IMR-90 (cell line): ENCODE measurements at regions not wholly inside any gene's neighbourhood (a gene's known extent, or its start where the extent isn't known, plus 50 kb on each side); places are given as distances from the start of the nearest gene placed in this dataset.

Experiments used
- POLR2A ChIP-seq: IDR thresholded peaks from 2 replicates; pipeline ENCODE4 v1.6.1; 2012; ENCODE audit warnings: mild to moderate bottlenecking, low read depth, low read length
- RAD21 ChIP-seq: IDR thresholded peaks from 2 replicates; pipeline ENCODE4 v1.6.1; 2012; ENCODE audit warnings: low read length, improper control_type of control experiment
- TF ChIP-seq, protein P1 (sequence below): conservative IDR thresholded peaks from 2 replicates; pipeline ENCODE4 v1.5.1; 2012; ENCODE audit warnings: mild to moderate bottlenecking, low read depth, low read length, improper control_type of control experiment

DNA sequence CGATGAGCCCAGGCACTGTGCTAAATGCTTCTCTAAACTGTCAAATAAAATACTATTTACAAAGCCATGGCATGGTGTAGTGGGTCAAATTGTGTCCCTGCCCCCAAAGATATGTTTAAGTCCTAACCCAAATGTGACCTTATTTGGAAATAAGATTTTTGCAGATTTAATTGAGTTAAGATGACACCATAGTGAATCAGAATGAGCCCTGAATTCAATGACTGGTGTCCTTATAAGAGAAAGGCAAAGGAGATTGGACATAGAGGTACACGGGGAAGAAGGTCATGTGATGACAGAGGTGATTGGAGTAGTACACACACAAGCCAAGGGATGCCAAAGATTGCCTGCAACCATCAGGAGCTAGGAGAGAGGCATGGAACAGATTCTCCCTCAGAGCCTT lies 121.6 kb upstream of the VEPH1 start:
- TF ChIP-seq, protein P1, sequence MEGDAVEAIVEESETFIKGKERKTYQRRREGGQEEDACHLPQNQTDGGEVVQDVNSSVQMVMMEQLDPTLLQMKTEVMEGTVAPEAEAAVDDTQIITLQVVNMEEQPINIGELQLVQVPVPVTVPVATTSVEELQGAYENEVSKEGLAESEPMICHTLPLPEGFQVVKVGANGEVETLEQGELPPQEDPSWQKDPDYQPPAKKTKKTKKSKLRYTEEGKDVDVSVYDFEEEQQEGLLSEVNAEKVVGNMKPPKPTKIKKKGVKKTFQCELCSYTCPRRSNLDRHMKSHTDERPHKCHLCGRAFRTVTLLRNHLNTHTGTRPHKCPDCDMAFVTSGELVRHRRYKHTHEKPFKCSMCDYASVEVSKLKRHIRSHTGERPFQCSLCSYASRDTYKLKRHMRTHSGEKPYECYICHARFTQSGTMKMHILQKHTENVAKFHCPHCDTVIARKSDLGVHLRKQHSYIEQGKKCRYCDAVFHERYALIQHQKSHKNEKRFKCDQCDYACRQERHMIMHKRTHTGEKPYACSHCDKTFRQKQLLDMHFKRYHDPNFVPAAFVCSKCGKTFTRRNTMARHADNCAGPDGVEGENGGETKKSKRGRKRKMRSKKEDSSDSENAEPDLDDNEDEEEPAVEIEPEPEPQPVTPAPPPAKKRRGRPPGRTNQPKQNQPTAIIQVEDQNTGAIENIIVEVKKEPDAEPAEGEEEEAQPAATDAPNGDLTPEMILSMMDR = no peak
- TF ChIP-seq RAD21 = no peak
- no peak for TF ChIP-seq POLR2A
